GM12878 (cell line): ENCODE measurements at regions not wholly inside any gene's neighbourhood (a gene's known extent, or its start where the extent isn't known, plus 50 kb on each side); places are given as distances from the start of the nearest gene placed in this dataset.

Experiments used
- ATAC-seq: fragments of 200-7000 bp; cut with Tn5 transposase; 3 replicates; pipeline ENCODE4 v1.9.1; 2020; ENCODE audit warnings: mild to moderate bottlenecking, moderate library complexity
- BruUV-seq: library from RNA; stranded (reverse); fragments of 400-500 nt; replicated peaks from 2 replicates; lab custom pipeline; 2021; lab: Mats Ljungman, UMichigan
- CTCF ChIA-PET: fragments of 300-600 bp; sonication (Branson Sonifier 250); formaldehyde crosslinking; extraction: SDS; loops from one replicate; lab custom pipeline; 2021; ENCODE audit warnings: inconsistent platforms; lab: Yijun Ruan, JAX
- POLR2A ChIA-PET: fragments of 350-600 bp; formaldehyde crosslinking; extraction: SDS; loops from one replicate; lab custom pipeline; 2021; ENCODE audit warnings: inconsistent platforms; lab: Charles Lee
- RAD21 ChIA-PET: fragments of 300-600 bp; sonication (Branson Sonifier 250); formaldehyde crosslinking; loops from one replicate; lab custom pipeline; 2023; ENCODE audit warnings: antibody characterized with exemption; ENCODE audit not compliant: unreplicated experiment; lab: Charles Lee
- SMC1A ChIA-PET: fragments of 300-600 bp; sonication (Branson Sonifier 250); formaldehyde crosslinking; loops from one replicate; lab custom pipeline; 2023; ENCODE audit not compliant: unreplicated experiment, uncharacterized antibody; lab: Charles Lee
- DNase-seq: peaks from one replicate; pipeline ENCODE4 v3.0.0-alpha.2; 2011; ENCODE audit warnings: low read depth, low spot score
- FAIRE-seq: peaks from 3 replicates; lab custom pipeline; 2011; peaks lifted over from hg19 to GRCh38; lab: Jason Lieb, UNC
- H2AFZ ChIP-seq: 2 replicates; pipeline ENCODE4 v1.6.0; 2011; ENCODE audit warnings: low read depth, low read length, control low read depth; ENCODE audit not compliant: control insufficient read depth
- H3K27ac ChIP-seq: 2 replicates; pipeline ENCODE4 v1.5.1; 2011; ENCODE audit warnings: control low read depth; ENCODE audit not compliant: control insufficient read depth, insufficient read depth
- H3K27me3 ChIP-seq, 2 experiments: replicated peaks in 1 of 2; 2 replicates each; pipeline versions ENCODE4 v1.6.0 to v1.6.1; 2011; ENCODE audit warnings: low read length in 1 of 2; ENCODE audit not compliant: control insufficient read depth in 2 of 2, insufficient read depth in 2 of 2
- H3K36me3 ChIP-seq, 2 experiments: 2 replicates each; pipeline ENCODE4 v1.5.1; 2011; ENCODE audit warnings: low read length in 1 of 2; ENCODE audit not compliant: control insufficient read depth in 2 of 2, insufficient read depth in 2 of 2
- H3K4me1 ChIP-seq: 2 replicates; pipeline ENCODE4 v1.6.1; 2011; ENCODE audit warnings: mild to moderate bottlenecking, low read length, moderate library complexity, mixed read lengths; ENCODE audit not compliant: control insufficient read depth, insufficient read depth
- H3K4me2 ChIP-seq: 2 replicates; pipeline ENCODE4 v1.6.0; 2011; ENCODE audit warnings: control low read depth; ENCODE audit not compliant: control insufficient read depth, insufficient read depth
- H3K4me3 ChIP-seq: fragments of 200-600 bp; sonication (generic); 2 replicates; pipeline ENCODE4 v1.5.1; 2016
- H3K79me2 ChIP-seq: 2 replicates; pipeline ENCODE4 v1.6.0; 2011; ENCODE audit warnings: low read length; ENCODE audit not compliant: control insufficient read depth, insufficient read depth
- H3K9ac ChIP-seq: 2 replicates; pipeline ENCODE4 v1.8.0; 2011; ENCODE audit warnings: low read length, control low read depth, mixed read lengths; ENCODE audit not compliant: control insufficient read depth, insufficient read depth
- H3K9me3 ChIP-seq: replicated peaks from 3 replicates; pipeline ENCODE4 v1.5.1; 2011; ENCODE audit warnings: mild to moderate bottlenecking, low read length; ENCODE audit not compliant: control insufficient read depth, insufficient read depth
- H4K20me1 ChIP-seq: 2 replicates; pipeline ENCODE4 v1.6.0; 2011; ENCODE audit not compliant: control insufficient read depth, insufficient read depth
- ASH2L ChIP-seq: fragments of 300-600, 200-600 bp; sonication (generic); IDR thresholded peaks from 2 replicates; pipeline ENCODE4 v1.6.1; 2017; ENCODE audit warnings: low read depth, mild to moderate bottlenecking, borderline replicate concordance
- CBFB ChIP-seq: IDR thresholded peaks from 2 replicates; pipeline ENCODE4 v1.6.1; 2016; ENCODE audit warnings: antibody characterized with exemption, low read depth
- CEBPB ChIP-seq, 2 experiments: fragments of 150-350 bp in 1 of 2; IDR thresholded peaks; 2 replicates each; pipeline ENCODE4 v1.6.1; 2012 to 2014; ENCODE audit warnings: low read depth in 2 of 2, low read length in 2 of 2, borderline replicate concordance in 1 of 2, inconsistent platforms in 1 of 2
- EGR1 ChIP-seq, 2 experiments: IDR thresholded peaks; 1 replicate in 1 of 2; 2 replicates in 1 of 2; pipeline ENCODE4 v1.6.1; 2011 to 2012; ENCODE audit warnings: low read depth in 2 of 2, low read length in 2 of 2, borderline replicate concordance in 1 of 2, mild to moderate bottlenecking in 1 of 2, moderate library complexity in 1 of 2
- GABPA ChIP-seq: IDR thresholded peaks from 2 replicates; pipeline ENCODE4 v1.6.1; 2014; ENCODE audit warnings: antibody characterized with exemption, low read depth, mild to moderate bottlenecking, inconsistent platforms
- HSF1 ChIP-seq: fragments of 150-350 bp; IDR thresholded peaks from 2 replicates; pipeline ENCODE4 v1.6.1; 2014; ENCODE audit warnings: mild to moderate bottlenecking, low read depth, low read length
- IRF4 ChIP-seq: IDR thresholded peaks from 2 replicates; pipeline ENCODE4 v1.6.1; 2011; ENCODE audit warnings: low read depth, low read length
- IRF5 ChIP-seq: fragments of 450-650 bp; IDR thresholded peaks from 2 replicates; pipeline ENCODE4 v1.6.1; 2017; ENCODE audit warnings: borderline replicate concordance
- NR2C1 ChIP-seq: fragments of 450-650 bp; IDR thresholded peaks from 2 replicates; pipeline ENCODE4 v1.6.1; 2017; ENCODE audit warnings: antibody characterized with exemption, mild to moderate bottlenecking, moderate library complexity
- NRF1 ChIP-seq: conservative IDR thresholded peaks from 2 replicates; pipeline ENCODE4 v1.6.1; 2011; ENCODE audit warnings: mild to moderate bottlenecking, low read depth, low read length, improper control_type of control experiment
- POLR2A ChIP-seq: IDR thresholded peaks from 2 replicates; pipeline ENCODE4 v1.6.1; 2011; ENCODE audit warnings: low read depth, mild to moderate bottlenecking, low read length
- RAD21 ChIP-seq: IDR thresholded peaks from 2 replicates; pipeline ENCODE4 v1.6.1; 2011; ENCODE audit warnings: mild to moderate bottlenecking, low read depth, low read length, moderate library complexity; ENCODE audit not compliant: insufficient read depth
- SMC3 ChIP-seq: IDR thresholded peaks from 2 replicates; pipeline ENCODE4 v1.6.1; 2011; ENCODE audit warnings: low read length, improper control_type of control experiment, borderline replicate concordance
- SREBF2 ChIP-seq: IDR thresholded peaks from 2 replicates; pipeline ENCODE4 v1.6.1; 2012; ENCODE audit warnings: mild to moderate bottlenecking, low read length
- SUPT20H ChIP-seq: IDR thresholded peaks from 2 replicates; pipeline ENCODE4 v1.6.1; 2011; ENCODE audit warnings: low read depth, mild to moderate bottlenecking, low read length, moderate library complexity, borderline replicate concordance; ENCODE audit not compliant: control insufficient read depth
- ZNF24 ChIP-seq: fragments of 450-650 bp; IDR thresholded peaks from 2 replicates; pipeline ENCODE4 v1.6.1; 2017; ENCODE audit warnings: antibody characterized with exemption, mild to moderate bottlenecking
- ZSCAN29 ChIP-seq: fragments of 450-650 bp; IDR thresholded peaks from 2 replicates; pipeline ENCODE4 v1.6.1; 2017; ENCODE audit warnings: mild to moderate bottlenecking, moderate library complexity
- ZZZ3 ChIP-seq: IDR thresholded peaks from 2 replicates; pipeline ENCODE4 v1.6.1; 2011; ENCODE audit warnings: low read depth; ENCODE audit not compliant: control insufficient read depth, insufficient read length
- WGBS: methylation state at CpG from one replicate; pipeline ENCODE4 v1.1.6; 2016; ENCODE audit warnings: low lambda C conversion rate; ENCODE audit not compliant: insufficient replicate concordance, insufficient coverage; ENCODE audit errors: missing lambda C conversion rate; 5-methylcytosine and 5-hydroxymethylcytosine counted together
- in situ Hi-C: fragments of 300-500 bp; cut with MboI; formaldehyde crosslinking; loops from 9 replicates; pipeline ENCODE4 v1.14.3; 2018; ENCODE audit warnings: mixed read lengths
- intact Hi-C: fragments of 100-400 bp; cut with micrococcal nuclease; formaldehyde crosslinking; loops from one replicate; pipeline ENCODE4 v1.14.2; 2022; ENCODE audit not compliant: unreplicated experiment
- TF ChIP-seq, protein P1 (sequence below), 3 experiments: IDR thresholded peaks in 2 of 3; conservative IDR thresholded peaks in 1 of 3; 2 replicates each; pipeline ENCODE4 v1.5.1; 2011; ENCODE audit warnings: low read depth in 3 of 3, low read length in 3 of 3, mild to moderate bottlenecking in 3 of 3, control low read depth in 2 of 3, moderate library complexity in 2 of 3, inconsistent platforms in 1 of 3, mixed read lengths in 1 of 3; ENCODE audit not compliant: control insufficient read depth in 2 of 3, insufficient read depth in 1 of 3; ENCODE audit errors: extremely low read depth in 1 of 3

DNA sequence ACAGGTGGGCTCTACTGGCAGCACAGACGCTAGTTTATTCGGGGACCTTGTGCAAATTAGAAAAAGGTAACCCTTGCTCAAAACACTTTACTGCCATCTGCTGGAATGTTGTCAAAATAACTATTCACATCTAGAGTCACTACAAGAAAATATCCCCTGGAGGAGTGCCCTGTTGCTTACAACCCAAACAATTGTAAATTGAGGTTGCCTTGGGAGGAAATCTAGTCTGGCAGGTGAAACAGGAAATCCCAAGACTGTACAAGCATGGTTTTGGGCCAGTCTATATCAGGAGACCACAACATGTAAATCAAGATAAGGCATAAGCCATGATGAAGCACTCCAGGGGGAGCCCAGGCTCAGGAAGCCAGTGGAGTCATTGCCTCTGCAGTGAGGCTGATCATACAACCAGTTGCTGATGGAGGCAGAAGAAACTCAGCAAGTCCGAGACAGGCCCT is 136.8 kb upstream of the ACP3 start:
- in situ Hi-C loops: no loop called here
- Histone ChIP-seq H3K9ac (no peak overlapping the region), H3K36me3 (no peaks in the 10 kb centered on the region), H4K20me1 (no peaks in the 10 kb centered on the region), H3K9me3 (no peaks in the 10 kb centered on the region), H3K27ac (no peak overlapping the region)
- no TSS peak for BruUV-seq
- RAD21 ChIA-PET: no interaction called here
- CTCF ChIA-PET: interaction anchor here (0.6 to 2.9 kb wide), 5 partner anchors 143 to 1148 kb away, joined by 3 to 16 read pairs (median 3); no protein-coding TSS in a partner anchor
- TF ChIP-seq, protein P1, sequence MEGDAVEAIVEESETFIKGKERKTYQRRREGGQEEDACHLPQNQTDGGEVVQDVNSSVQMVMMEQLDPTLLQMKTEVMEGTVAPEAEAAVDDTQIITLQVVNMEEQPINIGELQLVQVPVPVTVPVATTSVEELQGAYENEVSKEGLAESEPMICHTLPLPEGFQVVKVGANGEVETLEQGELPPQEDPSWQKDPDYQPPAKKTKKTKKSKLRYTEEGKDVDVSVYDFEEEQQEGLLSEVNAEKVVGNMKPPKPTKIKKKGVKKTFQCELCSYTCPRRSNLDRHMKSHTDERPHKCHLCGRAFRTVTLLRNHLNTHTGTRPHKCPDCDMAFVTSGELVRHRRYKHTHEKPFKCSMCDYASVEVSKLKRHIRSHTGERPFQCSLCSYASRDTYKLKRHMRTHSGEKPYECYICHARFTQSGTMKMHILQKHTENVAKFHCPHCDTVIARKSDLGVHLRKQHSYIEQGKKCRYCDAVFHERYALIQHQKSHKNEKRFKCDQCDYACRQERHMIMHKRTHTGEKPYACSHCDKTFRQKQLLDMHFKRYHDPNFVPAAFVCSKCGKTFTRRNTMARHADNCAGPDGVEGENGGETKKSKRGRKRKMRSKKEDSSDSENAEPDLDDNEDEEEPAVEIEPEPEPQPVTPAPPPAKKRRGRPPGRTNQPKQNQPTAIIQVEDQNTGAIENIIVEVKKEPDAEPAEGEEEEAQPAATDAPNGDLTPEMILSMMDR (IDR thresholded peaks at IDR 0.05 in 2 of 3, conservative IDR thresholded peaks at IDR 0.05 in 1 of 3; ENCODE audit: control insufficient read depth in 2 of 3, extremely low read depth in 1 of 3, insufficient read depth in 1 of 3, low read depth in 3 of 3, low read length in 3 of 3): peak; percentile 38 to 61 (median 46); a peak in 5 of 6 replicates
- TF ChIP-seq SMC3 (peak; percentile 46; the same call in 1 of the 2 replicates), GABPA (no peak), EGR1 (IDR thresholded peaks at IDR 0.05; ENCODE audit: borderline replicate concordance in 1 of 2, low read depth in 2 of 2, low read length in 2 of 2) (no peak), ASH2L (no peak), SREBF2 (no peak), SUPT20H (no peak), IRF4 (no peak), POLR2A (no peak), ZSCAN29 (no peak), CBFB (no peak), HSF1 (no peak), ZZZ3 (no peak), ZNF24 (no peak), CEBPB (IDR thresholded peaks at IDR 0.05; ENCODE audit: borderline replicate concordance in 1 of 2, low read depth in 2 of 2, low read length in 2 of 2) (no peak), NR2C1 (no peak), NRF1 (no peak), RAD21 (peak; percentile 70), IRF5 (no peak)
- TF ChIP-seq, all 136 proteins: peak for 3
- H3K27me3 ChIP-seq: no peaks in the 10 kb centered on the region; a peak in 1 of 4 replicates
- no peak overlapping the region for H3K4me2 ChIP-seq
- SMC1A ChIA-PET: interaction anchor here (2.2 kb wide), 1 partner anchor 142 kb away, joined by 6 read pairs; no protein-coding TSS in a partner anchor
- peak; percentile 5 for DNase-seq
- no peaks in the 10 kb centered on the region for H3K4me1 ChIP-seq
- intact Hi-C loops: loop anchor here (2.0 to 10.0 kb wide), 4 partner anchors 142 to 1148 kb away; no protein-coding TSS in a partner anchor
- no peaks in the 10 kb centered on the region for H3K79me2 ChIP-seq
- ATAC-seq: peak; percentile 84
- H2AFZ ChIP-seq: no peak overlapping the region
- FAIRE-seq: peak; percentile 86
- 0% methylated on average over 3 of the region's 3 CpGs for WGBS
- POLR2A ChIA-PET: no interaction called here
- no peak overlapping the region for H3K4me3 ChIP-seq
